Peyer's patch (tissue), 4 donors: ENCODE measurements at regions not wholly inside any gene's neighbourhood (a gene's known extent, or its start where the extent isn't known, plus 50 kb on each side); places are given as distances from the start of the nearest gene placed in this dataset.

Source experiments
- POLR2A ChIP-seq, 2 donors: fragments of 450-650 bp; IDR thresholded peaks; one replicate each; pipeline ENCODE4 v1.5.1; 2017; ENCODE audit warnings: antibody characterized with exemption in 2 of 2, mild to moderate bottlenecking in 2 of 2, moderate library complexity in 2 of 2
- TF ChIP-seq, protein P1 (sequence below), 6 experiments: fragments of 450-650 bp in 4 of 6; fragments of 200-600 bp in 2 of 6; sonication (generic) in 1 of 6; IDR thresholded peaks; one replicate each; pipeline ENCODE4 v1.5.1; 2017 to 2019; ENCODE audit warnings: antibody characterized with exemption in 6 of 6, mild to moderate bottlenecking in 3 of 6, moderate library complexity in 1 of 6

DNA sequence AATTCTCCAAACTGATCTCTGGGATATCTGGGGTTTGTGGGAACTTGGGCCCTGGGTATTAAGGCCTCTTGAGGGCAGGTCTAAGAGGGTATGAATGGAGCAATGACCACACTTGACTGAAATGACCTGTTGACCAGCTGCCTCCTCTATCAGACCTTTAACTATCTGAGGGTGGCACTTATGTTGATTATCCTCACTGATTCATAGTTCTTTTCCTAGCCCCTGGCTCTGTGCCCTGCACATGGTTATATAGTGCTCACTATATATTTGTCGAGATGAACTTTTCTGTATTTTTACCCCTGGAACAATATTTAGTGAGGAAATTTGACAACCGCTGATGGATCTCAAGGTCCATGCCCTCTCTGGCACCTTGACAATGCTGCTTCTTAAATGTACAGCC, 305.5 kb upstream of the PLET1 start:
- TF ChIP-seq, protein P1, sequence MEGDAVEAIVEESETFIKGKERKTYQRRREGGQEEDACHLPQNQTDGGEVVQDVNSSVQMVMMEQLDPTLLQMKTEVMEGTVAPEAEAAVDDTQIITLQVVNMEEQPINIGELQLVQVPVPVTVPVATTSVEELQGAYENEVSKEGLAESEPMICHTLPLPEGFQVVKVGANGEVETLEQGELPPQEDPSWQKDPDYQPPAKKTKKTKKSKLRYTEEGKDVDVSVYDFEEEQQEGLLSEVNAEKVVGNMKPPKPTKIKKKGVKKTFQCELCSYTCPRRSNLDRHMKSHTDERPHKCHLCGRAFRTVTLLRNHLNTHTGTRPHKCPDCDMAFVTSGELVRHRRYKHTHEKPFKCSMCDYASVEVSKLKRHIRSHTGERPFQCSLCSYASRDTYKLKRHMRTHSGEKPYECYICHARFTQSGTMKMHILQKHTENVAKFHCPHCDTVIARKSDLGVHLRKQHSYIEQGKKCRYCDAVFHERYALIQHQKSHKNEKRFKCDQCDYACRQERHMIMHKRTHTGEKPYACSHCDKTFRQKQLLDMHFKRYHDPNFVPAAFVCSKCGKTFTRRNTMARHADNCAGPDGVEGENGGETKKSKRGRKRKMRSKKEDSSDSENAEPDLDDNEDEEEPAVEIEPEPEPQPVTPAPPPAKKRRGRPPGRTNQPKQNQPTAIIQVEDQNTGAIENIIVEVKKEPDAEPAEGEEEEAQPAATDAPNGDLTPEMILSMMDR (IDR thresholded peaks at IDR 0.05), result no peak
- no peak for TF ChIP-seq POLR2A (IDR thresholded peaks at IDR 0.05)
